Liver (tissue), 3 donors: ENCODE measurements at regions not wholly inside any gene's neighbourhood (a gene's known extent, or its start where the extent isn't known, plus 50 kb on each side); places are given as distances from the start of the nearest gene placed in this dataset.

Experiments
- ATF3 ChIP-seq: IDR thresholded peaks from 2 replicates; pipeline ENCODE4 v1.6.1; 2016; ENCODE audit warnings: antibody characterized with exemption
- CTCF ChIP-seq: fragments of 150-350 bp; IDR thresholded peaks from 2 replicates; pipeline ENCODE4 v1.5.1; 2017; ENCODE audit warnings: improper control_type of control experiment, low read depth, low read length; ENCODE audit not compliant: missing input control
- EGR1 ChIP-seq, 2 donors: IDR thresholded peaks; 2 replicates each; pipeline ENCODE4 v1.6.1; 2016 to 2018; ENCODE audit warnings: antibody characterized with exemption in 2 of 2, low read depth in 2 of 2
- FOXA1 ChIP-seq: IDR thresholded peaks from 2 replicates; pipeline ENCODE4 v1.6.1; 2016; ENCODE audit warnings: antibody characterized with exemption
- HNF4A ChIP-seq, 2 donors: conservative IDR thresholded peaks; 2 replicates each; pipeline ENCODE4 v1.6.1; 2016; ENCODE audit warnings: antibody characterized with exemption in 2 of 2, mild to moderate bottlenecking in 2 of 2
- JUND ChIP-seq, 2 donors: IDR thresholded peaks; 2 replicates each; pipeline ENCODE4 v1.6.1; 2016; ENCODE audit warnings: antibody characterized with exemption in 2 of 2
- MAX ChIP-seq: IDR thresholded peaks from 2 replicates; pipeline ENCODE4 v1.6.1; 2016; ENCODE audit warnings: antibody characterized with exemption
- RAD21 ChIP-seq, 2 donors: IDR thresholded peaks; 2 replicates each; pipeline ENCODE4 v1.6.1; 2016; ENCODE audit warnings: antibody characterized with exemption in 2 of 2, mild to moderate bottlenecking in 2 of 2
- REST ChIP-seq: IDR thresholded peaks from 2 replicates; pipeline ENCODE4 v1.6.1; 2016; ENCODE audit warnings: antibody characterized with exemption, mild to moderate bottlenecking
- SP1 ChIP-seq: IDR thresholded peaks from 2 replicates; pipeline ENCODE4 v1.6.1; 2018; ENCODE audit warnings: antibody characterized with exemption, mild to moderate bottlenecking
- TAF1 ChIP-seq: conservative IDR thresholded peaks from 2 replicates; pipeline ENCODE4 v1.6.1; 2016; ENCODE audit warnings: antibody characterized with exemption, mild to moderate bottlenecking
- YY1 ChIP-seq: IDR thresholded peaks from 2 replicates; pipeline ENCODE4 v1.6.1; 2016; ENCODE audit warnings: antibody characterized with exemption, mild to moderate bottlenecking
- ZBTB33 ChIP-seq: IDR thresholded peaks from 2 replicates; pipeline ENCODE4 v1.6.1; 2016; ENCODE audit warnings: antibody characterized with exemption
- donor health status: healthy.
- donor health status: healthy.

- TF ChIP-seq CTCF (no peak), TAF1 (no peak), RAD21 (IDR thresholded peaks at IDR 0.05) (no peak), ATF3 (no peak), JUND (IDR thresholded peaks at IDR 0.05) (no peak), FOXA1 (no peak), REST (no peak), EGR1 (IDR thresholded peaks at IDR 0.05; ENCODE audit: low read depth in 2 of 2) (no peak), HNF4A (conservative IDR thresholded peaks at IDR 0.05) (no peak), YY1 (no peak), ZBTB33 (no peak), SP1 (no peak), MAX (no peak)
Observed at GRCh38 chr9:7316166-7316795, 483.3 kb downstream of the DMAC1 start.
